GM19240 (cell line): ENCODE measurements at regions not wholly inside any gene's neighbourhood (a gene's known extent, or its start where the extent isn't known, plus 50 kb on each side); places are given as distances from the start of the nearest gene placed in this dataset.

Experiments
- DNase-seq: peaks from one replicate; pipeline ENCODE4 v3.0.0; 2011; ENCODE audit warnings: low spot score; ENCODE audit not compliant: insufficient read length

DNA sequence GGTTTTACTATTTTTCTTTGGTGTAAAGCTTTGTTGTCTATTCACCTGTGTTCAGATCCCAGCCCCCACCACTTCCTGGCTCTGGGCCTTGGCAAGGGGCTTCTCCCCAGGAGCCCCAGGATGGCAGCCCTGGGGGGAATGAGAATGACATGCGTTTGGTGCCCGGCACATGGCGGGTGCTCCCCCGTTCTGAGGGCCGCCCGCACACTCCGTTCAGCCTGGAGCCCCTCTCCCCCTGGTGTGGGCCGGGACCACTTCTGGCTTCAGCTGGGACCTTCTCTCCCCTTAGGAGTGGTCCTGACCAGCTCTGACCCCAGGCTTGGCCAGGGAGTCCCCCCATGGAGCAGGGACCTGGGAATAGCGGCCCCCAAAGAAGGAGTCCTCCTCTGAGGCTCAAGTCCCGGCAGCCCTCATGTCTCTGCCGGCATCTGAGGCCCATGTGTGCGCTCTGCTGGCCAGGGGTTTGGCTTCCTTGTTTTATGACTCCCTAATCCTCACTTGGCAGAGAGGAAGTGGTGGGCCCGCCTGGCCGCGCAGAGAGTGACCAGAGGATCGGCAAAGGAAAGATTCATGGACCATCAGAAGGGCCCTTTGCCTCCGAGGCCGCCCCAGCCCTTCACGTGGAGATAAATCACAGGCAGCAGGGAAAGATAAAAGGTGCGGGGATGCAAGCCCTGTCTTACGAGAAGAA lies 57.0 kb upstream of the LMX1B start:
- no peak for DNase-seq

DNA sequence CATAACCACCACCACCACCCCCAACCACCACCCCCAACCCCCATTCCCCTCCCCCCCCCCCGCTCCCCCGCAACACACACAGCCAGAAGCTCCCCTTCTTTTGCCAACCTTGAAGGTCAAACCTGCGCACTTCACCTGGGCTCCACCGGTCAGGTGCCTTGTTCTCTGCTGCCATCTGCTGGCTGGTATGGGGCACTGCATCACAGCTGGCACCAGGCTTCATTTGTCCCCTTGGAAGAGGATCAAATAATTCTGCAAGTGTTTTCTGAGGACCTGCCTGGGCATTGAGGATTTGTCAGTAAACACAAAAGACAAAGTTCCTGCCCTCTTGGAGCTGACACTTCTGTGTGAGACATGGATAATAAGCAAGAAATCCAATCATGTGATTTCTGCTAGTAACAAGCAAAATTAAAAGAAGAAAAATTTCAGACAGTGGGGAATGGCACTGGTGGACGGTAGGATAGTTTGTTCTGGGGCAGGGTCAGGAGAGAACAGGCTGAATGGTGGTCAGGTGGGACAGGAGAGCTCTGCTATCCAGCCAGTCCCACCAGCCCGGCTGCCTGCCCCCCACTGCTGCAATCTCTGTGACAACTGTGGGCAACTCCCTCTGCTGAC lies 55.6 kb upstream of the LMX1B start:
- peak; percentile 86 for DNase-seq

DNA sequence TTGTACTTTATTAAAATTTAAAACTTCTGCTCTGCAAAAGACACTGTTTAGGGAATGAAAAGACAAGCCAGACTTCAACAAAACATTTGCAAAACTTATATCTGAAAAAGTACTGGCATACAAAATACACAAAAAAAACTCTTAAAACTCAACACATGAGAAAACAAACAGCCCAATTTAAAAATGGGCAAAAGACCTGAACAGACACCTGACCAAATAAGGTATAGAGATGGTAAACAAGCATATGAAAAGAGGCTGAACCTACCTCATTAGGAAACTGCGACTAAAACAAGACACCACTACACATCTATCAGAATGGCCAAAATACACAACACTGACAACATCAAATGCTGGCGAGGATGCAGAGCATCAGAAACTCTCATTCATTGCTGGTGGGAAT lies 54.4 kb upstream of the LMX1B start:
- DNase-seq: no peak

DNA sequence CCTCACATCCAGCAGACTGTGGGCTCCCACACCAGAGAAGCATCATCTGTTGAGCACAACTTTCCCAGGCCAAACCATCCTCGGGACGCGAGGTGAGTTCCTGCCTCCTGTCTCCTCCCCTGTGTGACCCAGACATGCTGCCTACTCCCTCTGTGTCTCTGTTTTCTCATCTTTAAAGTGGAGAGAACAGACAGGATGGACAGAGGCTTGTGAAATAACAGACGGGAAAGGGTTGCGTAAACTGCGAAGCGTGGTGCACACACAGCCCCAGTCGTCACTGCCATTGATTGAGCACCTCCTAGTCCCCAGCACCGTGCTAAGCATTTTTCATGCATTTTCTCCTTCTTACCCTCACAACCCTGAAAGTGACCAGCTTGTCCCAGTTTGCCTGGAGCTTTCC lies 52.1 kb upstream of the LMX1B start:
- no peak for DNase-seq

DNA sequence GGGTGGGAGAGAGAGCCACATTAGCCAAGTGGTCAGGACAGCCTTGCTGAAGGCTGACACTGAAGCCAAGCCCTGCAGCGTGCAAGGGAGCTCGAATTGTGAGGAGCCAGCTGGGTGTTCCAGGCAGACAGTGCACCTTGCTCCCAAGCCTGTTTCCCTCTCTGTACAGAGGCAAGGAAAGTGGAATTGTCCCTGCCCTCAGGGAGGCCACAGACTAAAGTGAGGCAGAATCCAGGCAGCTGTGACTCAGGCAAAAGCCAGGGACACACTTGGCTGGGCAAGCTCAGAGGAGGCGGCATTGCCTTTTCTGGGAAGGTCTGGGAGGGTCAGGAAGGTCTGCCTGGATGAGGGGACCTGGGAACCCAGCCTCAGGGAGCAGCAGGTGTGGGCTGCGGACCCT lies 50.2 kb upstream of the LMX1B start:
- DNase-seq: no peak
